ENCODE measurements at regions not wholly inside any gene's neighbourhood (a gene's known extent, or its start where the extent isn't known, plus 50 kb on each side); places are given as distances from the start of the nearest gene placed in this dataset.
"Not testable (repeated sequence)": the region's sequence is repeated elsewhere in the genome, so short reads cannot be mapped to it uniquely, and the experiment has no call there.

DNA sequence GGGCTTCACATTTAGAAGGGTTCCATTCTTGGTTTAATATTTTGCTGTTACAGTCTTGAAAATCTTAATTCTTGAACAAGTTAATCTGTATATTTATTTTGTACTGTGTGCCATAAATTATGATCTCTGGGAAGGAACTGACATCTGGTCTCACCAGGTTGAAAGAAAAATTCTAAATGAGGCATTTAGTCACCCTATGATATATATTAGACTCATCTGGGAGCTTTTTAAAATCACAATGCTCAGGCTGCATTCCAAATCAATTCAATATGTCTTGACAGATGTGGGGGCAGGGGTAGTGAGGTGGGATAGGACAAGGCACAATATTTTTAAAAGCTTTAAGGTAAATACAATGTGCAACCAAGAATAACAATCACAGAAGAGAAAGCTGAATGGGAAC, 569.2 kb downstream of the PRR16 start:
- peaks cover 12% of the 10 kb centered on the region for H3K4me1 Mint-ChIP-seq
- no peak overlapping the region for H3K4me3 Mint-ChIP-seq
- TF ChIP-seq, protein P1, sequence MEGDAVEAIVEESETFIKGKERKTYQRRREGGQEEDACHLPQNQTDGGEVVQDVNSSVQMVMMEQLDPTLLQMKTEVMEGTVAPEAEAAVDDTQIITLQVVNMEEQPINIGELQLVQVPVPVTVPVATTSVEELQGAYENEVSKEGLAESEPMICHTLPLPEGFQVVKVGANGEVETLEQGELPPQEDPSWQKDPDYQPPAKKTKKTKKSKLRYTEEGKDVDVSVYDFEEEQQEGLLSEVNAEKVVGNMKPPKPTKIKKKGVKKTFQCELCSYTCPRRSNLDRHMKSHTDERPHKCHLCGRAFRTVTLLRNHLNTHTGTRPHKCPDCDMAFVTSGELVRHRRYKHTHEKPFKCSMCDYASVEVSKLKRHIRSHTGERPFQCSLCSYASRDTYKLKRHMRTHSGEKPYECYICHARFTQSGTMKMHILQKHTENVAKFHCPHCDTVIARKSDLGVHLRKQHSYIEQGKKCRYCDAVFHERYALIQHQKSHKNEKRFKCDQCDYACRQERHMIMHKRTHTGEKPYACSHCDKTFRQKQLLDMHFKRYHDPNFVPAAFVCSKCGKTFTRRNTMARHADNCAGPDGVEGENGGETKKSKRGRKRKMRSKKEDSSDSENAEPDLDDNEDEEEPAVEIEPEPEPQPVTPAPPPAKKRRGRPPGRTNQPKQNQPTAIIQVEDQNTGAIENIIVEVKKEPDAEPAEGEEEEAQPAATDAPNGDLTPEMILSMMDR (IDR thresholded peaks at IDR 0.05; ENCODE audit: unreplicated experiment): no peak
- no peak overlapping the region for H3K27ac Mint-ChIP-seq
- H3K9me3 Mint-ChIP-seq: no peaks in the 10 kb centered on the region
- H3K36me3 Mint-ChIP-seq: no peaks in the 10 kb centered on the region
- no peaks in the 10 kb centered on the region for H3K27me3 Mint-ChIP-seq (ENCODE audit: low read depth)
- no peak for DNase-seq (ENCODE audit: low spot score in 2 of 2, unreplicated experiment in 2 of 2)

DNA sequence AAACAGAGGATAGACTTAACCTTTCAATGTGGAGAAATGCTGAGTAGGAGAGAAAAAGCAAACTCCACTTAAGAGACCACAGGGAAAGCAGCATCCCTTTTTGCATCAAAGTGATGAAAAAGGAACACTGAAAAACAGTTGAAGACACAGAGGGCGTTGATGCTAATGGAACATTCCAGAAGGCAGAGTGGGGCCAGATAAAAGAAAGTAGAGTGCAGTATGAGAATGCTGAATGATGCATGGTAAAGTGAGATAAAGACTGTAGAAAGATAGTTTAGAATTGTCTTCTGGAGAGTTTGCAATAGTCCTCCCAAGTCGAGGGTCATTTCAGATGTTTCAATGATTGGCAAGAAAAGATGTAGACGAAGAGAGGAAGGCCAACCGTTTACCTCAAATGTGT, 574.3 kb downstream of the PRR16 start:
- Mint-ChIP-seq H3K36me3 (no peaks in the 10 kb centered on the region), H3K4me3 (no peak overlapping the region), H3K27me3 (ENCODE audit: low read depth) (peaks cover 7% of the 10 kb centered on the region), H3K27ac (no peak overlapping the region), H3K9me3 (peaks cover 10% of the 10 kb centered on the region), H3K4me1 (peaks cover 5% of the 10 kb centered on the region)
- no peak for DNase-seq (ENCODE audit: low spot score in 2 of 2, unreplicated experiment in 2 of 2)
- TF ChIP-seq, protein P1 (IDR thresholded peaks at IDR 0.05; ENCODE audit: unreplicated experiment): no peak

DNA sequence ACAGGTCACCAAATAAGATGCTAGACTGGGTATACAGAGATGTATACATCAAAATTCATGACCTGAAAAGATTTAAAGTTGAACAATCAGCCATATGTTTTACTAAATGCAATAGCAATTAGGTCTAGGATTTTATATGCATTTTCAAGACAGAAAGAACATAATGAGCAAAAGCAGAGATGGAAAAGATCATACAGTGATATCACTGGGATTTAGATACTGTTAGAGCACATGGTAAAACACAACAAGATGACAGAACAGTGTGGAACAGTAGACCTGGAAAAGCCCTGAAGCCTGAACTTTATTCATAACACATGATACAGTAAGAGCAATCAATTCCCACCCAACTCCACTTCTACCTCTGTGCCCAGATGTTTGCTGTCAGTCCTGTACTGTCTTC, 585.9 kb downstream of the PRR16 start:
- TF ChIP-seq, protein P1 (IDR thresholded peaks at IDR 0.05; ENCODE audit: unreplicated experiment): no peak
- Mint-ChIP-seq H3K4me1 (peaks cover 28% of the 10 kb centered on the region), H3K9me3 (no peaks in the 10 kb centered on the region), H3K27ac (no peak overlapping the region), H3K27me3 (ENCODE audit: low read depth) (no peaks in the 10 kb centered on the region), H3K4me3 (no peak overlapping the region), H3K36me3 (no peaks in the 10 kb centered on the region)
- DNase-seq (ENCODE audit: low spot score in 2 of 2, unreplicated experiment in 2 of 2): no peak

DNA sequence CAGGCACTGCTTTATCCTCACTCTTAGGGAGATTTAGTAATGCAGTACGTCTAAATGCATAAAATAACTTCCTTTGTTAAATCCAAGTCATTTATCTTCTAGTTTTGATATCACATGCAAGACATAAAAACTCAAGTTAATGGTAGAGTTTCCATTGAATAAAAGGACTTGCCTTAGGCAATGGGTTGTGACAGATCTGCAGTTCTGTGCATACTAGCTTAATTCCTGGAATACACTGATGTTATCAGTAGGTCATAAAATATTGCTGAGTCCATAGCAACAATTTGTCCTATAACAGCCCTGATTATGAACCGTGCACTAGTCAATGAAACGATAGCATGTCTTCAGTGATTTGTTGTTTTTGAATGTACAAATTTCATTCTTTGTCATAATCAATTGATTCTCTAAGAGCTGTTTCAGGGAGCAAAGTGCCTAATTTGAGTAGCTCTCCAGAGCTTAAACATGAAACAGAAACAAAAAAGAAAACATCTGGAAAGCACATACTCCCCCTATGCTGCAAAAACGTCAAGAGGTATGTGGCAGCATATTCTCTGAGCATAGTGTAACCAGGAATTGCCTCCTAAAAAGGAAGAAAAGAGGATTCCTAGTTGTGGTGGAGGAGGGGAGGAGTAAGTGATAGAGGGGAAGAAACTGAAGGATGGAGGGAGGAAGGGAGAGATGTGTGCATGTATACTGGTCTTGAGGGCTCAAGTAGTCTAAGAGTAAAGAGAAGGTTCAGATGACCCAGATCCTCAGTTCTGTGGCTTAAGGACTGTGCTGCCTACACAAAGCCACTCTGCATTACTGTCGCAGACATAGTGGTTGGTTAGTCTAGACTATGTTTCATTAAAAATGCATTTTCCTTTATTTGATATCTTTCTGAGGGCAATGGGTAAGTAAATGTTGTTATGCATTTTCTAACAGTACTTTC, 589.2 kb downstream of the PRR16 start:
- Mint-ChIP-seq H3K9me3 (no peaks in the 10 kb centered on the region), H3K36me3 (no peaks in the 10 kb centered on the region), H3K4me1 (peaks cover 24% of the 10 kb centered on the region), H3K27me3 (ENCODE audit: low read depth) (no peaks in the 10 kb centered on the region), H3K4me3 (no peak overlapping the region), H3K27ac (peak overlapping the region; percentile 14)
- DNase-seq (ENCODE audit: low spot score in 2 of 2, unreplicated experiment in 2 of 2): no peak
- TF ChIP-seq, protein P1 (IDR thresholded peaks at IDR 0.05; ENCODE audit: unreplicated experiment): no peak

DNA sequence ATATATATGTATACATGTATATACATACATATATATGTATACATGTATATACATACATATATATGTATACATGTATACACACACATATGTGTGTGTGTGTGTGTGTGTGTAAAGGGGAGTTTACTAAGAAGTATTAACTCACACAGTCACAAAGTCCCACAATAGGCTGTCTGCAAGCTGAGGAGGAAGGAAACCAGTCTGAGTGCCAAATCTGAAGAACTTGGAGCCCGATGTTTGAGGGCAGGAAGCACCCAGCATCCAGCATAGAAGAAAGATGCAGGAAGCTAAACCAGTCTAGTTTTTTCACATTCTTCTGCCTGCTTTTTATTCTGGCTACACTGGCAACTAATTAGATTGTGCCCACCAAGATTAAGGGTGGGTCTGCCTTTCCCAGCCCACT, 591.5 kb downstream of the PRR16 start:
- no peak for DNase-seq (ENCODE audit: low spot score in 2 of 2, unreplicated experiment in 2 of 2)
- TF ChIP-seq, protein P1 (IDR thresholded peaks at IDR 0.05; ENCODE audit: unreplicated experiment): no peak
- no peak overlapping the region for H3K4me3 Mint-ChIP-seq
- peaks cover 5% of the 10 kb centered on the region for H3K27me3 Mint-ChIP-seq (ENCODE audit: low read depth)
- no peak overlapping the region for H3K27ac Mint-ChIP-seq
- peaks cover 21% of the 10 kb centered on the region for H3K4me1 Mint-ChIP-seq
- no peaks in the 10 kb centered on the region for H3K36me3 Mint-ChIP-seq
- no peaks in the 10 kb centered on the region for H3K9me3 Mint-ChIP-seq

DNA sequence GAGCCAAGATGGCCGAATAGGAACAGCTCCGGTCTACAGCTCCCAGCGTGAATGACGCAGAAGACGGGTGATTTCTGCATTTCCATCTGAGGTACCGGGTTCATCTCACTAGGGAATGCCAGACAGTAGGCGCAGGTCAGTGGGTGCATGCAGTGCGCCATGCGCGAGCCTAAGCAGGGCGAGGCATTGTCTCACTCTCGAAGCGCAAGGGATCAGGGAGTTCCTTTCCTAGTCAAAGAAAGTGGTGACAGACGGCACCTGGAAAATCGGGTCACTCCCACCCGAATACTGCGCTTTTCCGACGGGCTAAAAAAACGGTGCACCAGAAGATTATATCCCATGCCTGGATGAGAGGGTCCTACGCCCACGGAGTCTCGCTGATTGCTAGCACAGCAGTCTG, 600.1 kb downstream of the PRR16 start:
- H3K4me3 Mint-ChIP-seq: not testable (repeated sequence)
- peaks cover 11% of the 10 kb centered on the region for H3K9me3 Mint-ChIP-seq

More for the DNA sequence above, 600.1 kb downstream of the PRR16 start:
- H3K4me1 Mint-ChIP-seq; H3K27me3 Mint-ChIP-seq (ENCODE audit: low read depth); DNase-seq (ENCODE audit: low spot score in 2 of 2, unreplicated experiment in 2 of 2); H3K36me3 Mint-ChIP-seq; H3K27ac Mint-ChIP-seq: not testable (repeated sequence)

Data from mesothelial cell of epicardium (in vitro differentiated cells).